Esophagus muscularis mucosa (tissue), 4 donors: ENCODE measurements at regions not wholly inside any gene's neighbourhood (a gene's known extent, or its start where the extent isn't known, plus 50 kb on each side); places are given as distances from the start of the nearest gene placed in this dataset.

Source experiments
- DNase-seq: peaks from one replicate; pipeline ENCODE4 v3.0.0-alpha.2; 2017; ENCODE audit errors: extremely low spot score
- H3K27ac ChIP-seq, 4 donors: fragments of 200-600 bp; sonication (generic); replicated peaks in 1 of 4; 1 replicate in 3 of 4; 2 replicates in 1 of 4; pipeline ENCODE4 v1.5.1; 2016 to 2019; ENCODE audit warnings: mild to moderate bottlenecking in 1 of 4
- H3K27me3 ChIP-seq, 4 donors: fragments of 200-600 bp; sonication (generic); one replicate each; pipeline versions ENCODE4 v1.5.1 to v1.6.0; 2016 to 2019
- H3K36me3 ChIP-seq, 4 donors: fragments of 200-600 bp; sonication (generic); one replicate each; pipeline ENCODE4 v1.5.1; 2016 to 2019
- H3K4me1 ChIP-seq, 4 donors: fragments of 200-600 bp; sonication (generic); one replicate each; pipeline ENCODE4 v1.5.1; 2016 to 2019
- H3K4me3 ChIP-seq, 4 donors: fragments of 200-600 bp; sonication (generic); 1 replicate in 2 of 4; 2 replicates in 2 of 4; pipeline ENCODE4 v1.5.1; 2016 to 2019; ENCODE audit warnings: mild to moderate bottlenecking in 4 of 4, moderate library complexity in 1 of 4
- H3K9me3 ChIP-seq, 4 donors: fragments of 200-600 bp; sonication (generic); 1 replicate in 3 of 4; 2 replicates in 1 of 4; pipeline ENCODE4 v1.5.1; 2016 to 2019
- EP300 ChIP-seq: sonication (generic); formaldehyde crosslinking; IDR thresholded peaks from one replicate; pipeline ENCODE4 v1.6.1; 2017; ENCODE audit warnings: antibody characterized with exemption
- POLR2A ChIP-seq: fragments of 450-650 bp; IDR thresholded peaks from one replicate; pipeline ENCODE4 v1.6.1; 2017; ENCODE audit warnings: antibody characterized with exemption, moderate library complexity, mild to moderate bottlenecking, low read depth
- POLR2AphosphoS5 ChIP-seq, 2 donors: sonication (generic); formaldehyde crosslinking; IDR thresholded peaks; one replicate each; pipeline ENCODE4 v1.6.1; 2017; ENCODE audit warnings: antibody characterized with exemption in 2 of 2
- WGBS: methylation state at CpG from one replicate; pipeline ENCODE4 v1.1.5; 2018; 5-methylcytosine and 5-hydroxymethylcytosine counted together
- intact Hi-C: fragments of 100-400 bp; cut with DNase I; formaldehyde crosslinking; loops from one replicate; pipeline ENCODE4 v1.15.1; 2023
- TF ChIP-seq, protein P1 (sequence below), 3 experiments: fragments of 200-600 bp in 2 of 3; fragments of 450-650 bp in 1 of 3; sonication (generic) in 2 of 3; IDR thresholded peaks; one replicate each; pipeline ENCODE4 v1.5.1; 2017 to 2019; ENCODE audit warnings: antibody characterized with exemption in 3 of 3, mild to moderate bottlenecking in 2 of 3, moderate library complexity in 1 of 3

DNA sequence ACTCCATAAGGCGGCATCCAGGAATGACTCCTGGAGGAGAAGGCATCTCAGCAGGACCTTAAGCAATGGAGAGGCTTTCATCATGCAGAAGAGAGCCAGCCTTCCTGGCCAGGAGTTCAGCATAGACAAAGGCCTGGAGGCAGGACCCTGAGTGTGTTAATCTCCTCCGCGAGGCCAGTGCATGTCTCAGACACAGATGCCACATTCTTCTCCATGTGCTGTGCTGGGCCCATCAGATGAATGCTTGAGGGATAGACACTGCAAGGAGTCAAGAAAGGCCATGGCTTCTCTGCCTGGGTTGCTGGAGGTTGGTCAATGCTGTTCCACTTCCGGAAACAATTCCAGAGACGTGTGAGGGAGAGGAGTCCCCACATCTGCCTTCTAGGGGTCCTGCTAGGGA is 147.5 kb downstream of the IRX5 start:
- H3K9me3 ChIP-seq = no peaks in the 10 kb centered on the region
- no peak overlapping the region for H3K4me3 ChIP-seq
- H3K27ac ChIP-seq = no peak overlapping the region
- 98% methylated on average over 5 of the region's 5 CpGs for WGBS
- H3K36me3 ChIP-seq = no peaks in the 10 kb centered on the region
- no peaks in the 10 kb centered on the region for H3K4me1 ChIP-seq
- no peak for TF ChIP-seq POLR2A
- no peak for TF ChIP-seq EP300
- no peak for TF ChIP-seq POLR2AphosphoS5 (IDR thresholded peaks at IDR 0.05)
- TF ChIP-seq, protein P1, sequence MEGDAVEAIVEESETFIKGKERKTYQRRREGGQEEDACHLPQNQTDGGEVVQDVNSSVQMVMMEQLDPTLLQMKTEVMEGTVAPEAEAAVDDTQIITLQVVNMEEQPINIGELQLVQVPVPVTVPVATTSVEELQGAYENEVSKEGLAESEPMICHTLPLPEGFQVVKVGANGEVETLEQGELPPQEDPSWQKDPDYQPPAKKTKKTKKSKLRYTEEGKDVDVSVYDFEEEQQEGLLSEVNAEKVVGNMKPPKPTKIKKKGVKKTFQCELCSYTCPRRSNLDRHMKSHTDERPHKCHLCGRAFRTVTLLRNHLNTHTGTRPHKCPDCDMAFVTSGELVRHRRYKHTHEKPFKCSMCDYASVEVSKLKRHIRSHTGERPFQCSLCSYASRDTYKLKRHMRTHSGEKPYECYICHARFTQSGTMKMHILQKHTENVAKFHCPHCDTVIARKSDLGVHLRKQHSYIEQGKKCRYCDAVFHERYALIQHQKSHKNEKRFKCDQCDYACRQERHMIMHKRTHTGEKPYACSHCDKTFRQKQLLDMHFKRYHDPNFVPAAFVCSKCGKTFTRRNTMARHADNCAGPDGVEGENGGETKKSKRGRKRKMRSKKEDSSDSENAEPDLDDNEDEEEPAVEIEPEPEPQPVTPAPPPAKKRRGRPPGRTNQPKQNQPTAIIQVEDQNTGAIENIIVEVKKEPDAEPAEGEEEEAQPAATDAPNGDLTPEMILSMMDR (IDR thresholded peaks at IDR 0.05) = no peak
- H3K27me3 ChIP-seq = no peaks in the 10 kb centered on the region
- intact Hi-C loops = no loop called here
- no peak for DNase-seq

DNA sequence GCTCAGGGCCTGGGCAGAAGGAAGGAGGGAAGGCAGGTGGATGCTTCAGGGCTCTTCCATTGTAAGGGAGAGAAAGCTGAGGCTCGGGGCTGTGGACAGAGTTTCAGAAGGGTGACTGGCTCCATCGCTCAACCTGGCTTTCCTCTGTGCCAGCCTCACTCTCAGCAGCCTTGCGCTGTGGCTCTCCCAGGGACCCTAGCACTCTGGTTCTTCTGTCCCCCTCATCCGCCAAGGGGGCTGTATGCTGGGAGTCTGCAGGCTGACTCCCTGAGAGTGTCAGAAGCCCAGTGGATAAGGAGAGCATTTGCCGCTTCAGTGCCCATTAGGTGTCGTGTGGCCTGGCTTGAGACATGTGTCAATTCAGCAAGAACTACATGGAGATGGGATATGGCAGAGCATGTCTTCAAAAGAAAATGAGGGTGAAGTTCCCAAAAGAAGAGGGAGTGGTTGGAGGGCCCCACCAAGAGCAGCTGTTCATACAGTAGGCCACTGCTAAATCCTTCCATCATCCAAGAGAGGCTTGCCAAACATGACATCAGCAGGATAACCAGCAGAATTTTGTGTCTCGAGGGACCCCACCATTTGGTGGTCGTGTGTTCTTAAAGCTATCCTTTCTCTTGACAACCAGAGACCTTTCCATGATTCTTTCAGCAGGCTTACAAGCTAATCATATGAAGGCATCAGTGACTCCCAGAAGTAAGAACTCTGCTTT is 148.2 kb downstream of the IRX5 start:
- intact Hi-C loops = no loop called here
- Histone ChIP-seq H3K36me3 (no peaks in the 10 kb centered on the region), H3K4me1 (no peaks in the 10 kb centered on the region), H3K27me3 (no peaks in the 10 kb centered on the region), H3K27ac (no peak overlapping the region), H3K4me3 (no peak overlapping the region), H3K9me3 (no peaks in the 10 kb centered on the region)
- DNase-seq = no peak
- TF ChIP-seq POLR2AphosphoS5 (IDR thresholded peaks at IDR 0.05) (no peak), POLR2A (no peak), EP300 (no peak)
- TF ChIP-seq, protein P1 (IDR thresholded peaks at IDR 0.05) = no peak
- WGBS = 91% methylated on average over 6 of the region's 8 CpGs

DNA sequence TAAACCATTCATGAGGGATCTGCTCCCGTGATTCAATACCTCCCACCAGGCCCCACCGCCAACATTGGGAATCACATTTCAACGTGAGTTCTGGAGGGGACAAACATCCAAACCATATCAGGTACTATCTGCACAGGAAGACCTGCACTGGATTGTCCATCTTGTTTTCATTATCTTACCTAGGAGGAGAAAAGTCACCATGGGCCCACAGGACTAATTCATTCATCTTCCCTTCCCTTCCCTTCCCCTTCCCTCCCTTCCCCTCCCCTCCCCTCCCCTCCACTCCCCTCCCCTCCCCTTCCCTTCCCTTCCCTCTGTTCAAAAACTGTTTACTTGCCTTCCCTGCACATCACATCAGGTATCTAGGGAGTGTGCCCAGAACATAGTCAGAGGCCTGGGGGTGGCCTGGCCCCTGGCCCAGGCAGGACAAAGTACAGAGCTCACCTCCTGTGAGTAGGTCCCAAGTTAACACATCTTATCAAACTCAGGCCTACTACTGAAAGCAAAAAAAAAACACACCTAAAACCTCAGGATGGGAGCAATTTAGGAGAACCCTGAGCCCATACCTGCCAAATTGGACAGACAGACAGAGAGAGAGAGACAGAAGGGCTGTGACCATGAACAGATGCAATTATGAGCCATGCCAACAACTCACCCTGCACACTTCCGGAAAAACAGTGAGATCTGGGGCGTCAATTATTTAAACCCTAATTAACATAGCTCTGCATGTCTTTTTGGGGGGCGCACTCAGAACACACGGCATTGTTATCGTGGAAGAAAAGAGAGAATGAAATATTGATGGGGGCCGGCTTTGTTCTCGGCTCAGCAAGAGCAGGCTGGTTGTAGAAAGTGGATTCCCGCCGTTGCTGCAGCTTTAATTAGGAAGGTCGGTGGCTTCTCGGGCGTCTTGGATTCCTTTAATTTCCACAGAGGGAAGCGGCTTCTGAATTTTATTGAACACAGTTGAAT is 151.2 kb downstream of the IRX5 start:
- intact Hi-C loops = no loop called here
- Histone ChIP-seq H3K4me3 (no peak overlapping the region), H3K36me3 (no peaks in the 10 kb centered on the region), H3K27me3 (no peaks in the 10 kb centered on the region), H3K9me3 (no peaks in the 10 kb centered on the region), H3K27ac (no peak overlapping the region), H3K4me1 (no peaks in the 10 kb centered on the region)
- TF ChIP-seq POLR2A (no peak), POLR2AphosphoS5 (IDR thresholded peaks at IDR 0.05) (no peak), EP300 (no peak)
- TF ChIP-seq, protein P1 (IDR thresholded peaks at IDR 0.05) = no peak
- DNase-seq = no peak
- 77% methylated on average over 16 of the region's 16 CpGs for WGBS

DNA sequence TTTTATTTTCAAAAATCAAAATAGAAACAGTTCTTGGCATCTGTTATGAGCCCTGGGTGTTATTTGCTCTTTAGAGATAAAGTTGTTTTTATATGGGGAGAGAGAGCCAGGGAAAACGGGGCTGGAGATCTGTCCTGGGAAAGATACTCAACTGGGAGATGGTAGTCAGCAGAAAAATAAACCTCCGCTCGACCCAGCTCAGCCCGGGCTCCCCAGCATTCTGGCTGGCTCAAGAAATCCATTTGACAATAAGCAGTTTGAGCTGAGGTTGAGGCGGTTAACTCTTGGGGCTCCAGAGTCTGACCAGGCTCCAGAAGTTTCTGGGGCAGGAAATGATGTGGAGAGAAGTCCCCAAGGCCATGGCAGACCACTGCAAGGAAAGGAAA is 151.9 kb downstream of the IRX5 start:
- no peaks in the 10 kb centered on the region for H3K9me3 ChIP-seq
- H3K4me1 ChIP-seq = no peaks in the 10 kb centered on the region
- TF ChIP-seq, protein P1 (IDR thresholded peaks at IDR 0.05) = no peak
- TF ChIP-seq POLR2A (no peak), EP300 (no peak), POLR2AphosphoS5 (IDR thresholded peaks at IDR 0.05) (no peak)
- no peak overlapping the region for H3K4me3 ChIP-seq
- intact Hi-C loops = no loop called here
- DNase-seq = no peak
- 46% methylated on average over 5 of the region's 5 CpGs for WGBS
- H3K27ac ChIP-seq = no peak overlapping the region
- H3K27me3 ChIP-seq = no peaks in the 10 kb centered on the region
- no peaks in the 10 kb centered on the region for H3K36me3 ChIP-seq
